H1 (cell line): ENCODE measurements at regions not wholly inside any gene's neighbourhood (a gene's known extent, or its start where the extent isn't known, plus 50 kb on each side); places are given as distances from the start of the nearest gene placed in this dataset.

Experiments used
- CBX5 ChIP-seq: fragments of 300-800, 300-1000 bp; sonication (generic); IDR thresholded peaks from 2 replicates; pipeline ENCODE4 v1.7.1; 2016; ENCODE audit warnings: antibody characterized with exemption, low read length, low read depth
- FOSL1 ChIP-seq: IDR thresholded peaks from 2 replicates; pipeline ENCODE4 v1.6.1; 2011; ENCODE audit warnings: mild to moderate bottlenecking, low read depth, low read length, moderate library complexity; ENCODE audit not compliant: insufficient read depth
- POLR2A ChIP-seq, 2 experiments: IDR thresholded peaks; 1 replicate in 1 of 2; 2 replicates in 1 of 2; pipeline ENCODE4 v1.6.1; 2011; ENCODE audit warnings: low read depth in 2 of 2, low read length in 2 of 2, mild to moderate bottlenecking in 2 of 2; ENCODE audit errors: control extremely low read depth in 1 of 2
- RXRA ChIP-seq: IDR thresholded peaks from 2 replicates; pipeline ENCODE4 v1.6.1; 2011; ENCODE audit warnings: low read depth, mild to moderate bottlenecking, low read length, moderate library complexity; ENCODE audit not compliant: insufficient read depth

DNA sequence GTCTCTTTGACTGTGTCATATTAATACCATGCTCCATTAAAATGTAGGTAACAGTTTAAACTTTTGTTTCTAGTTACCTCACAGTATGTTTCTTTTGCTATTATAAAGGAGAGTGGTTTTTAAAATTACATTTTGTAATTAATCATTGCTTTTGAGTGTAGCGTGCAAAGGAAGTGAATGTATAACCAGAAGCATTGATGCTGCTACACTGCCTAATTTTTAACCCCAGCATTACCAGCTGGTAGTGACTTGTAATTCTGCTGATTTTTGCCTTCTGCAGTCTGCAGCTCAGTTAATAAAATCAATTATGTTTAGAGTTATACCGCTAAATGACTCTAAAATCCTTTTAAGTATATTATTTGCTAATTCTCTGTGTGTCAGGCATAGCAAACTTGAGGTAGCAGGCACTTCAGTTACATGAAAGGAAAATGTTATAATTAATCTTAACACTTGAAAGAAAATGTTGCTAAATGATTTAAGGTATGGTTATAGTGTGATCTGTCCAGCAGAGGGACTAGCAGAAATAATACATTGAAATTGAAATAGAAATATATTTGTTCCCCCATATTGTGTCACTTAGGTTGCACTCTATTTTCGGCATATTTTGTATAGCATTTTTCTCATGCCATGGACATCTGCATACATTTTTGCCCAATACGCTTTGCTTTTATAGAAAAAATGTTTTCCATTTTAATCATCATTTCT, 388.5 kb downstream of the CNTNAP4 start (continued):
- no peak for TF ChIP-seq RXRA
- no peak for TF ChIP-seq POLR2A (IDR thresholded peaks at IDR 0.05; ENCODE audit: control extremely low read depth in 1 of 2, low read depth in 2 of 2, low read length in 2 of 2)
- TF ChIP-seq FOSL1, result no peak
- TF ChIP-seq CBX5, result no peak
